Fibroblast of the aortic adventitia (primary cell): ENCODE measurements at regions not wholly inside any gene's neighbourhood (a gene's known extent, or its start where the extent isn't known, plus 50 kb on each side); places are given as distances from the start of the nearest gene placed in this dataset.

Experiments
- DNase-seq: peaks from one replicate; pipeline ENCODE4 v3.0.0-alpha.2; 2010; ENCODE audit warnings: low read depth
- H3K4me3 ChIP-seq: 2 replicates; pipeline ENCODE4 v1.5.1; 2011; ENCODE audit warnings: low read depth, mild to moderate bottlenecking, control low read depth, low read length, moderate library complexity
- TF ChIP-seq, protein P1 (sequence below): IDR thresholded peaks from 2 replicates; pipeline ENCODE4 v1.5.1; 2011; ENCODE audit warnings: mild to moderate bottlenecking, low read length, control low read depth, inconsistent platforms; ENCODE audit not compliant: insufficient read depth

GRCh38 chr16:56041556-56042140 lies 149.6 kb upstream of the GNAO1 start:
- TF ChIP-seq, protein P1, sequence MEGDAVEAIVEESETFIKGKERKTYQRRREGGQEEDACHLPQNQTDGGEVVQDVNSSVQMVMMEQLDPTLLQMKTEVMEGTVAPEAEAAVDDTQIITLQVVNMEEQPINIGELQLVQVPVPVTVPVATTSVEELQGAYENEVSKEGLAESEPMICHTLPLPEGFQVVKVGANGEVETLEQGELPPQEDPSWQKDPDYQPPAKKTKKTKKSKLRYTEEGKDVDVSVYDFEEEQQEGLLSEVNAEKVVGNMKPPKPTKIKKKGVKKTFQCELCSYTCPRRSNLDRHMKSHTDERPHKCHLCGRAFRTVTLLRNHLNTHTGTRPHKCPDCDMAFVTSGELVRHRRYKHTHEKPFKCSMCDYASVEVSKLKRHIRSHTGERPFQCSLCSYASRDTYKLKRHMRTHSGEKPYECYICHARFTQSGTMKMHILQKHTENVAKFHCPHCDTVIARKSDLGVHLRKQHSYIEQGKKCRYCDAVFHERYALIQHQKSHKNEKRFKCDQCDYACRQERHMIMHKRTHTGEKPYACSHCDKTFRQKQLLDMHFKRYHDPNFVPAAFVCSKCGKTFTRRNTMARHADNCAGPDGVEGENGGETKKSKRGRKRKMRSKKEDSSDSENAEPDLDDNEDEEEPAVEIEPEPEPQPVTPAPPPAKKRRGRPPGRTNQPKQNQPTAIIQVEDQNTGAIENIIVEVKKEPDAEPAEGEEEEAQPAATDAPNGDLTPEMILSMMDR, result no peak
- DNase-seq, result no peak

GRCh38 chr16:56038564-56039098 lies 152.7 kb upstream of the GNAO1 start:
- DNase-seq, result no peak
- TF ChIP-seq, protein P1, result no peak

More at GRCh38 chr16:56041556-56042140, 149.6 kb upstream of the GNAO1 start:
- H3K4me3 ChIP-seq, result no peak overlapping the region

DNA sequence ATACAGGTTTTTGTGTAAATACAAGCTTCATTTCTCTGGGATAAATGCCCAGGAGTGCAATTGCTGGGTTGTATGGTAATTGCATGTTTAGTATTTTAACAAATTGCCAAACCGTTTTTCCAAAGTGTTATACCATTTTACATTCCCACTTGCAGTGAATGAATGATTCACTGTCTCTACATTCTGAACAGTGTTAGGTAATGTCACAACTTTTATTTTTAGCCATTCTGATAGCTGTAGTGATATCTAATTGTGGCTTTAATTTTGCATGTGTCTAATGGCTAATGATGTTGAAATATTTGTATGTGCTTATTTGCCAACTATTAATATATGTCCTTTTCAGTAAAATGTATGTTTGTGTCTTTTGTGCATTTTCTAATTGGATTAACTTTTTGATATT lies 156.9 kb upstream of the CES5A start:
- H3K4me3 ChIP-seq, result no peak overlapping the region
- TF ChIP-seq, protein P1, result no peak
- DNase-seq, result no peak

More at GRCh38 chr16:56038564-56039098, 152.7 kb upstream of the GNAO1 start:
- no peak overlapping the region for H3K4me3 ChIP-seq

GRCh38 chr16:56029026-56029425 lies 153.9 kb upstream of the CES5A start:
- H3K4me3 ChIP-seq, result no peak overlapping the region
- TF ChIP-seq, protein P1, result no peak
- DNase-seq, result no peak

GRCh38 chr16:56022818-56023217 lies 147.6 kb upstream of the CES5A start:
- H3K4me3 ChIP-seq, result no peak overlapping the region
- DNase-seq, result no peak
- TF ChIP-seq, protein P1, result no peak

DNA sequence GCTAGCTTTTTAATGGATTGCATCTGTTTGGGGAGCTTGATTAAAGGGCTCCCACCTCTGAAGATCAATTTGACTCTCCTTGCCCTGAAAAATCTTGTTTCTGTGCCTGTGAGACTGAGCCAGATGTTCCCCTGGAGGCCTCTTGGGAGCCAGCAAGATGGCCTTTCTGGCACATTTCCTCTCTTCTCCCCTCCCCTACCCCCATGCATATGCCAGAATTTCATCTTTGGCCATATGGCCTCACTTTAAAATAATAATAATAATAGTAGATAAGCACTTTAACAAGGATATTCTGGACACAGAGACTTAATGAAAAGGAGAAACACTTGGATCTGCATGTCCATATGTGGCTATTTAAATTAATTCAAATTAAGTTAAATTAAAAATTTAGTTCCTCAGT lies 144.1 kb upstream of the CES5A start:
- no peak for DNase-seq
- H3K4me3 ChIP-seq, result no peak overlapping the region
- TF ChIP-seq, protein P1, result no peak
